H1 (cell line): ENCODE measurements at regions not wholly inside any gene's neighbourhood (a gene's known extent, or its start where the extent isn't known, plus 50 kb on each side); places are given as distances from the start of the nearest gene placed in this dataset.

ENCODE experiments used
- CTCF ChIA-PET: fragments of 300-600 bp; sonication (Branson Sonifier 250); formaldehyde crosslinking; loops from one replicate; lab custom pipeline; 2021; ENCODE audit not compliant: partially characterized antibody; lab: Charles Lee
- POLR2A ChIA-PET: fragments of 300-600 bp; sonication (Branson Sonifier 250); formaldehyde crosslinking; loops from one replicate; lab custom pipeline; 2021; ENCODE audit warnings: inconsistent platforms; ENCODE audit not compliant: partially characterized antibody; lab: Charles Lee
- DNase-seq, 2 experiments: peaks; one replicate each; pipeline versions ENCODE4 v3.0.0 to v3.0.0-alpha.2; 2010 to 2022; ENCODE audit warnings: low spot score in 2 of 2, low read depth in 1 of 2, mixed read lengths in 1 of 2
- FAIRE-seq: peaks from 2 replicates; lab custom pipeline; 2011; peaks lifted over from hg19 to GRCh38; lab: Jason Lieb, UNC
- H2AFZ ChIP-seq: 2 replicates; pipeline ENCODE4 v1.8.1; 2012; ENCODE audit warnings: low read length, inconsistent platforms
- H2AK5ac ChIP-seq: 2 replicates; pipeline ENCODE4 v1.6.1; 2013; ENCODE audit warnings: low read depth, low read length
- H2BK120ac ChIP-seq: replicated peaks from 2 replicates; pipeline ENCODE3; 2013; ENCODE audit warnings: low read depth, low read length, inconsistent platforms
- H2BK12ac ChIP-seq: 2 replicates; pipeline ENCODE4 v1.6.1; 2013; ENCODE audit warnings: low read depth, low read length
- H2BK15ac ChIP-seq: 2 replicates; pipeline ENCODE4 v1.6.1; 2013; ENCODE audit warnings: low read length
- H2BK20ac ChIP-seq: 2 replicates; pipeline ENCODE4 v1.6.1; 2013; ENCODE audit warnings: low read length
- H2BK5ac ChIP-seq: 2 replicates; pipeline ENCODE4 v1.6.1; 2013; ENCODE audit warnings: low read depth, low read length
- H3K14ac ChIP-seq: 2 replicates; pipeline ENCODE4 v1.6.1; 2013; ENCODE audit warnings: inconsistent platforms; ENCODE audit not compliant: insufficient read length
- H3K18ac ChIP-seq: 2 replicates; pipeline ENCODE4 v1.6.1; 2013; ENCODE audit warnings: low read length; ENCODE audit errors: extremely low read depth
- H3K23ac ChIP-seq: 2 replicates; pipeline ENCODE4 v1.6.1; 2013; ENCODE audit warnings: inconsistent platforms; ENCODE audit not compliant: insufficient read length
- H3K23me2 ChIP-seq: 2 replicates; pipeline ENCODE4 v1.6.1; 2013; ENCODE audit warnings: low read depth, low read length
- H3K27ac ChIP-seq: 2 replicates; pipeline ENCODE4 v1.6.1; 2011; ENCODE audit warnings: low read depth, low read length, inconsistent platforms
- H3K27me3 ChIP-seq, 4 experiments: replicated peaks in 1 of 4; 1 replicate in 1 of 4; 2 replicates in 3 of 4; pipeline versions ENCODE4 v1.6.1 to v1.8.1; 2011 to 2013; ENCODE audit warnings: low read length in 3 of 4, mild to moderate bottlenecking in 3 of 4, inconsistent platforms in 2 of 4, mixed read lengths in 2 of 4, moderate library complexity in 1 of 4; ENCODE audit not compliant: control insufficient read depth in 3 of 4, insufficient read depth in 3 of 4; ENCODE audit errors: extremely low read depth in 1 of 4
- H3K36me3 ChIP-seq, 4 experiments: 2 replicates each; pipeline versions ENCODE4 v1.6.1 to v1.8.1; 2011 to 2013; ENCODE audit warnings: mild to moderate bottlenecking in 4 of 4, low read length in 3 of 4, moderate library complexity in 2 of 4, control low read depth in 1 of 4, inconsistent platforms in 1 of 4; ENCODE audit not compliant: insufficient read depth in 4 of 4, control insufficient read depth in 2 of 4
- H3K4ac ChIP-seq: replicated peaks from 2 replicates; pipeline ENCODE3; 2013; ENCODE audit warnings: low read length, low read depth, mixed read lengths, inconsistent platforms; ENCODE audit not compliant: insufficient read length
- H3K4me1 ChIP-seq, 4 experiments: replicated peaks in 1 of 4; 1 replicate in 1 of 4; 2 replicates in 3 of 4; pipeline versions ENCODE4 v1.6.1 to v1.8.1; 2011 to 2013; ENCODE audit warnings: low read length in 3 of 4, inconsistent platforms in 2 of 4, mixed read lengths in 1 of 4; ENCODE audit not compliant: insufficient read depth in 4 of 4, control insufficient read depth in 3 of 4
- H3K4me2 ChIP-seq, 2 experiments: 2 replicates each; pipeline versions ENCODE4 v1.6.1 to v1.8.1; 2011 to 2013; ENCODE audit warnings: low read depth in 2 of 2, low read length in 2 of 2, control low read depth in 1 of 2, inconsistent platforms in 1 of 2, mild to moderate bottlenecking in 1 of 2; ENCODE audit not compliant: insufficient read depth in 1 of 2
- H3K4me3 ChIP-seq, 4 experiments: fragments of 200-600, 300-600 bp in 1 of 4; sonication (generic), shearing (Covaris generic), sonication (Bioruptor Twin) in 1 of 4; 2 replicates each; pipeline versions ENCODE4 v1.5.1 to v1.8.1; 2011 to 2016; ENCODE audit warnings: low read length in 4 of 4, low read depth in 3 of 4, control low read depth in 2 of 4, inconsistent platforms in 2 of 4, mild to moderate bottlenecking in 2 of 4, mixed read lengths in 1 of 4, moderate library complexity in 1 of 4; ENCODE audit not compliant: insufficient read depth in 2 of 4; ENCODE audit errors: extremely low read depth in 1 of 4
- H3K56ac ChIP-seq: replicated peaks from 2 replicates; pipeline ENCODE3; 2013; ENCODE audit warnings: low read depth, mild to moderate bottlenecking, mixed read lengths, low read length, inconsistent platforms; ENCODE audit not compliant: insufficient read length
- H3K79me1 ChIP-seq: 2 replicates; pipeline ENCODE4 v1.6.1; 2013; ENCODE audit warnings: low read depth, low read length, control low read depth
- H3K79me2 ChIP-seq, 2 experiments: 2 replicates each; pipeline versions ENCODE4 v1.6.1 to v1.8.1; 2012 to 2013; ENCODE audit warnings: low read length in 2 of 2, mild to moderate bottlenecking in 2 of 2, inconsistent platforms in 1 of 2; ENCODE audit not compliant: insufficient read depth in 2 of 2, control insufficient read depth in 1 of 2
- H3K9ac ChIP-seq, 4 experiments: replicated peaks in 1 of 4; 1 replicate in 1 of 4; 2 replicates in 3 of 4; pipeline versions ENCODE4 v1.6.1 to v1.8.1; 2011 to 2013; ENCODE audit warnings: low read depth in 3 of 4, low read length in 3 of 4, control low read depth in 2 of 4, mild to moderate bottlenecking in 2 of 4, moderate library complexity in 2 of 4, inconsistent platforms in 1 of 4; ENCODE audit errors: extremely low read depth in 1 of 4
- H3K9me3 ChIP-seq, 2 experiments: 2 replicates each; pipeline versions ENCODE4 v1.6.1 to v1.8.1; 2012 to 2013; ENCODE audit warnings: mild to moderate bottlenecking in 2 of 2, moderate library complexity in 2 of 2, control low read depth in 1 of 2, inconsistent platforms in 1 of 2, low read depth in 1 of 2, low read length in 1 of 2, mixed read lengths in 1 of 2; ENCODE audit not compliant: insufficient read depth in 2 of 2
- H4K20me1 ChIP-seq, 2 experiments: replicated peaks in 1 of 2; 2 replicates each; pipeline versions ENCODE3 to v1.8.1; 2011 to 2013; ENCODE audit warnings: inconsistent platforms in 2 of 2, low read length in 2 of 2, mild to moderate bottlenecking in 1 of 2; ENCODE audit not compliant: insufficient read depth in 2 of 2, control insufficient read depth in 1 of 2
- H4K5ac ChIP-seq: 2 replicates; pipeline ENCODE4 v1.6.1; 2013; ENCODE audit warnings: low read length, low read depth, mixed read lengths, inconsistent platforms; ENCODE audit not compliant: insufficient read length
- H4K8ac ChIP-seq: 2 replicates; pipeline ENCODE4 v1.8.0; 2013; ENCODE audit warnings: mild to moderate bottlenecking, moderate library complexity, low read length, inconsistent platforms; ENCODE audit not compliant: insufficient read depth; ENCODE audit errors: extremely low read depth
- H4K91ac ChIP-seq: replicated peaks from 2 replicates; pipeline ENCODE3; 2013; ENCODE audit warnings: low read length, mixed read lengths, inconsistent platforms; ENCODE audit not compliant: insufficient read length
- BCL11A ChIP-seq, 2 experiments: IDR thresholded peaks; one replicate each; pipeline ENCODE4 v1.6.1; 2011; ENCODE audit warnings: low read depth in 2 of 2, low read length in 2 of 2, mild to moderate bottlenecking in 2 of 2
- CHD1 ChIP-seq: IDR thresholded peaks from 2 replicates; pipeline ENCODE4 v1.6.1; 2012; ENCODE audit warnings: low read depth, low read length, improper control_type of control experiment
- EGR1 ChIP-seq: IDR thresholded peaks from 2 replicates; pipeline ENCODE4 v1.6.1; 2011; ENCODE audit warnings: low read depth, low read length, borderline replicate concordance
- KDM1A ChIP-seq: fragments of 200-600, 300-600 bp; sonication (generic); IDR thresholded peaks from 2 replicates; pipeline ENCODE4 v1.7.1; 2016; ENCODE audit warnings: mild to moderate bottlenecking, low read length, borderline replicate concordance
- POLR2AphosphoS5 ChIP-seq: IDR thresholded peaks from 2 replicates; pipeline ENCODE4 v1.6.1; 2011; ENCODE audit warnings: low read depth, low read length
- TBP ChIP-seq: IDR thresholded peaks from 2 replicates; pipeline ENCODE4 v1.6.1; 2011; ENCODE audit warnings: low read depth, low read length, improper control_type of control experiment
- TCF12 ChIP-seq: IDR thresholded peaks from 2 replicates; pipeline ENCODE4 v1.6.1; 2011; ENCODE audit warnings: low read depth, mild to moderate bottlenecking, low read length
- WGBS, 2 experiments: shearing (Covaris generic) in 1 of 2; methylation state at CpG; one replicate each; pipeline versions ENCODE4 v1.1.6 to v1.1.7; 2013 to 2015; ENCODE audit warnings: low lambda C conversion rate in 2 of 2, mixed read lengths in 2 of 2, inconsistent platforms in 1 of 2, low coverage in 1 of 2, missing lambda C conversion rate in 1 of 2; ENCODE audit not compliant: insufficient replicate concordance in 2 of 2, insufficient coverage in 1 of 2, insufficient read length in 1 of 2; ENCODE audit errors: extremely low coverage in 1 of 2, missing lambda C conversion rate in 1 of 2; 5-methylcytosine and 5-hydroxymethylcytosine counted together
- TF ChIP-seq, protein P1 (sequence below): IDR thresholded peaks from 2 replicates; pipeline ENCODE4 v1.6.1; 2012; ENCODE audit warnings: low read length, inconsistent platforms
- TF ChIP-seq, protein P2 (sequence below), 3 experiments: IDR thresholded peaks; 1 replicate in 2 of 3; 2 replicates in 1 of 3; pipeline versions ENCODE4 v1.5.1 to v1.6.1; 2011; ENCODE audit warnings: low read length in 3 of 3, mild to moderate bottlenecking in 3 of 3, inconsistent platforms in 2 of 3, low read depth in 1 of 3, moderate library complexity in 1 of 3; ENCODE audit not compliant: insufficient read depth in 1 of 3; ENCODE audit errors: control extremely low read depth in 1 of 3

DNA sequence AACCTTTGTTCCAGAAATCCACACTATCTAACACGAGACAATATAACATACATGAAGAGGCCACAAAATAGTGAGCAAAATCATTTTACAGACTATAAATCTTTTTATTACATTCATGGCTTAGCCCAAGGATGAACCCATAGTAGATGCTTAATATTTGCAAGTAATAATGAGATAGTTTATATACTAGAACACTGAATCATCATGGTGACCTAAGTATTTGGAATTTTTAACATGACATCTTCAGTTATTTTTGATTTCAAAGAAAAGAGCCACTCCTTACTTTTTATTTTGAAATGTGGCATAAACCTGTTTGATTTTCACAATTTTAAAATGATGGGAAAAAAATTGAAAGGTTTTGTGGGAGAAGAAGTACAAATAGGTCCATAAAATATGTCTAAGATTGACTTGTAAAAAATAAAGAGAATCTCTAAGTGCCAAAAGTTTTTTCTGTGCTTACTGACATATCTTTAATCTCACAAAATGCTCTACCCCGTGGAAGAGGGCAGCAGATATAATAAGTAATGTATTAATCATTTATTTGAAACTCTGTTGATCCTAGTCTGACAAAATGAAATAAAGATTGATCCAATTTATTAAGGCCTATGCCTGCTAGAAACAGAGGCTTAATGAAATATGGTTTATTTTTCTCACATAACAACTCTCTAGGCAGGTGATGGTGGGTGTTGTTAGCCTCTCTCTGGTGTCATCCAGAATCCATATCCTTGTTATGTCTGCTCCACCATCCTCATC, 224.5 kb upstream of the CENPE start:
- H2BK5ac ChIP-seq: no peak overlapping the region
- H3K27me3 ChIP-seq: no peaks in the 10 kb centered on the region
- H3K23ac ChIP-seq: no peak overlapping the region
- no peaks in the 10 kb centered on the region for H3K79me1 ChIP-seq
- no peak overlapping the region for H2AFZ ChIP-seq
- no peaks in the 10 kb centered on the region for H3K23me2 ChIP-seq
- no peaks in the 10 kb centered on the region for H4K20me1 ChIP-seq
- H3K36me3 ChIP-seq: no peaks in the 10 kb centered on the region
- no peak overlapping the region for H3K56ac ChIP-seq
- H2AK5ac ChIP-seq: no peak overlapping the region
- H4K8ac ChIP-seq: no peak overlapping the region
- no peak overlapping the region for H3K18ac ChIP-seq
- WGBS, 2 experiments: 93% methylated on average over 2 of the region's 2 CpGs; no CpG with 5 or more reads in 1 of the 2 experiments
- no peak for DNase-seq
- no peaks in the 10 kb centered on the region; a peak in 1 of 4 replicates for H3K9me3 ChIP-seq
- no peak overlapping the region for H4K5ac ChIP-seq
- no peak overlapping the region for H3K4me2 ChIP-seq
- no peak for FAIRE-seq
- no peak overlapping the region for H3K27ac ChIP-seq
- H2BK20ac ChIP-seq: no peak overlapping the region
- peak overlapping the region; percentile 61 for H2BK120ac ChIP-seq
- H3K4me3 ChIP-seq: no peak overlapping the region
- no peak overlapping the region for H3K9ac ChIP-seq
- no peak overlapping the region for H3K4ac ChIP-seq
- no peak overlapping the region for H4K91ac ChIP-seq
- H2BK12ac ChIP-seq: no peak overlapping the region
- H2BK15ac ChIP-seq: no peak overlapping the region
- CTCF ChIA-PET: interaction anchor here (1.0 kb wide), 1 partner anchor 9 kb away, joined by 3 read pairs; no protein-coding TSS in a partner anchor
- no peak overlapping the region for H3K14ac ChIP-seq
- H3K4me1 ChIP-seq: peaks cover 2 to 10% (median 6%) of the 10 kb centered on the region in 4 experiments; a peak in 4 of 7 replicates
- no peaks in the 10 kb centered on the region for H3K79me2 ChIP-seq
- POLR2A ChIA-PET: no interaction called here
- TF ChIP-seq KDM1A (no peak), TBP (no peak), BCL11A (IDR thresholded peaks at IDR 0.05; ENCODE audit: low read depth in 2 of 2, low read length in 2 of 2) (no peak), POLR2AphosphoS5 (no peak), CHD1 (no peak), TCF12 (no peak), EGR1 (no peak)
- TF ChIP-seq, protein P1, sequence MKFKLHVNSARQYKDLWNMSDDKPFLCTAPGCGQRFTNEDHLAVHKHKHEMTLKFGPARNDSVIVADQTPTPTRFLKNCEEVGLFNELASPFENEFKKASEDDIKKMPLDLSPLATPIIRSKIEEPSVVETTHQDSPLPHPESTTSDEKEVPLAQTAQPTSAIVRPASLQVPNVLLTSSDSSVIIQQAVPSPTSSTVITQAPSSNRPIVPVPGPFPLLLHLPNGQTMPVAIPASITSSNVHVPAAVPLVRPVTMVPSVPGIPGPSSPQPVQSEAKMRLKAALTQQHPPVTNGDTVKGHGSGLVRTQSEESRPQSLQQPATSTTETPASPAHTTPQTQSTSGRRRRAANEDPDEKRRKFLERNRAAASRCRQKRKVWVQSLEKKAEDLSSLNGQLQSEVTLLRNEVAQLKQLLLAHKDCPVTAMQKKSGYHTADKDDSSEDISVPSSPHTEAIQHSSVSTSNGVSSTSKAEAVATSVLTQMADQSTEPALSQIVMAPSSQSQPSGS: no peak
- TF ChIP-seq, protein P2, sequence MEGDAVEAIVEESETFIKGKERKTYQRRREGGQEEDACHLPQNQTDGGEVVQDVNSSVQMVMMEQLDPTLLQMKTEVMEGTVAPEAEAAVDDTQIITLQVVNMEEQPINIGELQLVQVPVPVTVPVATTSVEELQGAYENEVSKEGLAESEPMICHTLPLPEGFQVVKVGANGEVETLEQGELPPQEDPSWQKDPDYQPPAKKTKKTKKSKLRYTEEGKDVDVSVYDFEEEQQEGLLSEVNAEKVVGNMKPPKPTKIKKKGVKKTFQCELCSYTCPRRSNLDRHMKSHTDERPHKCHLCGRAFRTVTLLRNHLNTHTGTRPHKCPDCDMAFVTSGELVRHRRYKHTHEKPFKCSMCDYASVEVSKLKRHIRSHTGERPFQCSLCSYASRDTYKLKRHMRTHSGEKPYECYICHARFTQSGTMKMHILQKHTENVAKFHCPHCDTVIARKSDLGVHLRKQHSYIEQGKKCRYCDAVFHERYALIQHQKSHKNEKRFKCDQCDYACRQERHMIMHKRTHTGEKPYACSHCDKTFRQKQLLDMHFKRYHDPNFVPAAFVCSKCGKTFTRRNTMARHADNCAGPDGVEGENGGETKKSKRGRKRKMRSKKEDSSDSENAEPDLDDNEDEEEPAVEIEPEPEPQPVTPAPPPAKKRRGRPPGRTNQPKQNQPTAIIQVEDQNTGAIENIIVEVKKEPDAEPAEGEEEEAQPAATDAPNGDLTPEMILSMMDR (IDR thresholded peaks at IDR 0.05; ENCODE audit: control extremely low read depth in 1 of 3, insufficient read depth in 1 of 3, low read depth in 1 of 3, low read length in 3 of 3): no peak
